MM.1S (cell line): ENCODE measurements at regions not wholly inside any gene's neighbourhood (a gene's known extent, or its start where the extent isn't known, plus 50 kb on each side); places are given as distances from the start of the nearest gene placed in this dataset.

ENCODE experiments used
- DNase-seq: peaks from one replicate; pipeline ENCODE4 v3.0.0-alpha.2; 2015
- H2AFZ ChIP-seq: fragments of 300-600 bp; sonication (generic); 2 replicates; pipeline ENCODE4 v1.6.0; 2016; ENCODE audit warnings: antibody characterized with exemption, low read length
- H3F3A ChIP-seq: fragments of 300-600 bp; sonication (generic); 2 replicates; pipeline ENCODE4 v1.6.1; 2016; ENCODE audit warnings: mild to moderate bottlenecking, antibody characterized with exemption, low read length, moderate library complexity, mixed read lengths; ENCODE audit not compliant: insufficient read depth
- H3K27ac ChIP-seq: fragments of 300-600 bp; sonication (generic); 2 replicates; pipeline ENCODE4 v1.5.1; 2016; ENCODE audit warnings: mild to moderate bottlenecking, low read length
- H3K27me3 ChIP-seq: fragments of 300-600 bp; sonication (generic); replicated peaks from 2 replicates; pipeline ENCODE4 v1.6.0; 2016; ENCODE audit warnings: low read length; ENCODE audit not compliant: insufficient read depth
- H3K36me3 ChIP-seq: fragments of 300-600 bp; sonication (generic); replicated peaks from 2 replicates; pipeline ENCODE4 v1.6.1; 2016; ENCODE audit warnings: mild to moderate bottlenecking, low read length, mixed read lengths; ENCODE audit not compliant: insufficient read depth
- H3K4me1 ChIP-seq: fragments of 300-600 bp; sonication (generic); 2 replicates; pipeline ENCODE4 v1.6.1; 2016; ENCODE audit warnings: low read length, mixed read lengths
- H3K4me2 ChIP-seq: fragments of 300-600 bp; sonication (generic); 2 replicates; pipeline ENCODE4 v1.6.0; 2016; ENCODE audit warnings: low read depth, low read length
- H3K4me3 ChIP-seq: fragments of 300-600 bp; sonication (generic); 2 replicates; pipeline ENCODE4 v1.5.1; 2016; ENCODE audit warnings: low read length, mixed read lengths
- H3K79me2 ChIP-seq: fragments of 300-600 bp; sonication (generic); 2 replicates; pipeline ENCODE4 v1.6.1; 2016; ENCODE audit warnings: mixed run types, low read length, mixed read lengths
- H3K9ac ChIP-seq: fragments of 300-600 bp; sonication (generic); 2 replicates; pipeline ENCODE4 v1.6.1; 2016; ENCODE audit warnings: low read length, mixed read lengths
- H3K9me2 ChIP-seq: fragments of 300-600 bp; sonication (generic); replicated peaks from 2 replicates; pipeline ENCODE4 v1.6.1; 2016; ENCODE audit warnings: mild to moderate bottlenecking, low read length, mixed read lengths; ENCODE audit not compliant: insufficient read depth
- H3K9me3 ChIP-seq: fragments of 300-600 bp; sonication (generic); replicated peaks from 2 replicates; pipeline ENCODE4 v1.6.1; 2016; ENCODE audit warnings: mild to moderate bottlenecking, low read length, mixed read lengths; ENCODE audit not compliant: insufficient read depth
- H4K20me1 ChIP-seq: fragments of 300-600 bp; sonication (generic); 2 replicates; pipeline ENCODE4 v1.6.1; 2016; ENCODE audit warnings: mild to moderate bottlenecking, low read length, moderate library complexity, mixed read lengths; ENCODE audit not compliant: insufficient read depth
- CTCF ChIP-seq: fragments of 300-600 bp; sonication (generic); IDR thresholded peaks from 2 replicates; pipeline ENCODE4 v1.5.1; 2016; ENCODE audit warnings: antibody characterized with exemption, low read length, mixed read lengths
- EZH2 ChIP-seq: fragments of 300-600 bp; sonication (generic); optimal IDR thresholded peaks from 2 replicates; pipeline ENCODE3; 2017; ENCODE audit warnings: low read depth, mild to moderate bottlenecking, antibody characterized with exemption, low read length, mixed read lengths
- EZH2phosphoT487 ChIP-seq: fragments of 300-600 bp; sonication (generic); IDR thresholded peaks from 2 replicates; pipeline ENCODE4 v1.6.1; 2018; ENCODE audit warnings: antibody characterized with exemption, low read length

- Histone ChIP-seq H3K9ac (no peak overlapping the region), H3K9me2 (no peaks in the 10 kb centered on the region), H3K36me3 (no peaks in the 10 kb centered on the region), H3K9me3 (no peaks in the 10 kb centered on the region), H3K79me2 (no peaks in the 10 kb centered on the region), H3K27me3 (no peaks in the 10 kb centered on the region), H3F3A (no peaks in the 10 kb centered on the region), H3K4me1 (no peaks in the 10 kb centered on the region), H3K4me3 (no peak overlapping the region), H2AFZ (no peak overlapping the region), H3K27ac (no peak overlapping the region), H3K4me2 (no peak overlapping the region), H4K20me1 (no peaks in the 10 kb centered on the region)
- DNase-seq = no peak
- no peak for TF ChIP-seq CTCF
- no peak for TF ChIP-seq EZH2
- TF ChIP-seq EZH2phosphoT487 = no peak
Observed at GRCh38 chr5:67305401-67305800, 108.8 kb upstream of the CD180 start.

- Histone ChIP-seq H3K79me2 (no peaks in the 10 kb centered on the region), H3K27me3 (no peaks in the 10 kb centered on the region), H3K9me2 (no peaks in the 10 kb centered on the region), H3K4me2 (no peak overlapping the region), H3K4me3 (no peak overlapping the region), H3K9ac (no peak overlapping the region), H3F3A (no peaks in the 10 kb centered on the region), H2AFZ (no peak overlapping the region), H3K9me3 (no peaks in the 10 kb centered on the region), H3K4me1 (no peaks in the 10 kb centered on the region), H4K20me1 (no peaks in the 10 kb centered on the region), H3K36me3 (no peaks in the 10 kb centered on the region), H3K27ac (no peak overlapping the region)
- no peak for TF ChIP-seq CTCF
- no peak for TF ChIP-seq EZH2
- TF ChIP-seq EZH2phosphoT487 = no peak
- no peak for DNase-seq
Observed at GRCh38 chr5:67303356-67303755, 106.8 kb upstream of the CD180 start.

GRCh38 chr5:67301285-67301903, 104.8 kb upstream of the CD180 start:
- H3K27me3 ChIP-seq = no peaks in the 10 kb centered on the region
- no peaks in the 10 kb centered on the region for H3K36me3 ChIP-seq
- H3K27ac ChIP-seq = no peak overlapping the region
- no peak for DNase-seq
- H3K4me3 ChIP-seq = no peak overlapping the region
- no peaks in the 10 kb centered on the region for H3K9me3 ChIP-seq
- no peaks in the 10 kb centered on the region for H3K9me2 ChIP-seq
- H4K20me1 ChIP-seq = no peaks in the 10 kb centered on the region
- H3K4me1 ChIP-seq = no peaks in the 10 kb centered on the region
- H3F3A ChIP-seq = no peaks in the 10 kb centered on the region
- no peak overlapping the region for H3K9ac ChIP-seq
- H2AFZ ChIP-seq = no peak overlapping the region
- no peak for TF ChIP-seq EZH2phosphoT487
- TF ChIP-seq CTCF = no peak
- no peak overlapping the region for H3K4me2 ChIP-seq
- no peaks in the 10 kb centered on the region for H3K79me2 ChIP-seq
